ENCODE measurements at regions not wholly inside any gene's neighbourhood (a gene's known extent, or its start where the extent isn't known, plus 50 kb on each side); places are given as distances from the start of the nearest gene placed in this dataset.

DNA sequence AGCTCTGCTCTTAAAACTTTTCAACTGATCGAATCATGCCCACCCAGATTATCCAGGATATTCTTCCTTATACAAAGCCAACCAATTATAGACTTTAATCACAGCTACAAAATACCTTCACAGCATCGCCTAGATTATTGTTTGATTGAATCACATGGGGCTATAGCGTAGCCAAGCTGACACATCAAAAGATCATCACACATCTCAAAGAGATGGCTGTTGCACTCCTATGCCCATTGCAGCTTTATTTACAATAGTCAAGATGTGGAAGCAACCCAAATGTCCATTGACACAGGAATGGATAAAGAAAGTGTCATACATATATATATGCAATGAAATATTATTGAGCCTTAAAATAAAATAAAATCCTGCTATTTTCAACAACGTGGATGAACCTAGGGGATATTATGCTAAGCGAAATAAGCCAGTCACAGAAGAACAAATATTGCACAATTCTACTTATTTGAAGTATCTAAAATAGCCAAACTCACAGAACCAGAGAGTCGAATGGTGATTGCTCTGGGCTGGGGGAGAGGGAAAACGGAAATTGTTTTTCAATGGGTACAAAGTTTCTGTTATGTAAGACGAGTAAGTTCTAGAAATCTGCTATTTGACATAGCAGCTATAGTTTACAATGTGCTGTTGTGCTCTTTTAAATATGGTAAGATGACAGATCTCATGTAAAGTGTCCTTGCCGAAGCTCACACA, 60.9 kb upstream of the ERCC4 start:
- H3K4me3 ChIP-seq (ENCODE audit: extremely low read depth, insufficient read depth, low read length, poor library complexity, severe bottlenecking), result no peak overlapping the region
- no peaks in the 10 kb centered on the region for H3K4me1 ChIP-seq (ENCODE audit: control insufficient read depth, insufficient read depth, low read length, poor library complexity, severe bottlenecking)
- WGBS, 2 experiments (ENCODE audit: insufficient coverage in 2 of 2), result 57 to 100% methylated on average over 2 to 4 of the region's 9 CpGs
- no peak overlapping the region for H3K27ac ChIP-seq (ENCODE audit: low read depth, low read length, severe bottlenecking)
- no peaks in the 10 kb centered on the region for H3K36me3 ChIP-seq (ENCODE audit: control insufficient read depth, insufficient read depth, low read length)
- H3K9me3 ChIP-seq (ENCODE audit: control insufficient read depth, low read length), result no peaks in the 10 kb centered on the region

DNA sequence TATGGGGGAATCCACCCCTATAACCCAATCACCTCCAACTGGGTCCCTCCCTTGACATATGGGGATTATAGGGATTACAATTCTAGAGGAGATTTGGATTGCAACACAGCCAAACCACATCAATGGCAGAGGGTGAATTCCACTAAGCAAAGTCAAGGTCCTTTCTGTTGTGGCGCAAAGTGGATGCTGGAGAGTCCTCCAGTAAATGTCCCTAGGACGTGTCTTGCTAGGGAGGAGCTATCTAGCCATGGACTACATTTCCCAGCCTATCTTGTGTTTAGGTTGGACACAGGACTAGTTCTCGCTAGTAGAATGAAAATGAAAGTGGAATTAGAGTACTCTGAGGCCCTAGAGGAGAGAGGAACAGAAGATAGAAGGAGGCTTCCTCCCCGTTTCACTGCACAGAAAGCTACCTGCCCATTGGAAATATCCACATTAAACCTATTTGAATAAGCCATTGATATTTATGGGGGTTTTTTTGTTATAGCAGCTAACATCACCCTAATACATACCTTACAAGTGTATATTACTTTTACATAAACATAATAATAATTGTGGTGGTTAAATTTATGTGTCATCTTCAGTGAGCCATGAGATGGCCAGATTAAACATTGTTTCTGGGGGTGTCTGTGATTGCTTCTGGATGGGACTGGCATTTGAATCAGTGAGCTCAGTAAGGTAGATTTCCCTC, 56.7 kb upstream of the ERCC4 start:
- WGBS, 2 experiments (ENCODE audit: insufficient coverage in 2 of 2), result 94 to 100% methylated on average over 1 to 2 of the region's 4 CpGs
- Histone ChIP-seq H3K27ac (ENCODE audit: low read depth, low read length, severe bottlenecking) (no peak overlapping the region), H3K4me3 (ENCODE audit: extremely low read depth, insufficient read depth, low read length, poor library complexity, severe bottlenecking) (no peak overlapping the region), H3K36me3 (ENCODE audit: control insufficient read depth, insufficient read depth, low read length) (no peaks in the 10 kb centered on the region), H3K9me3 (ENCODE audit: control insufficient read depth, low read length) (no peaks in the 10 kb centered on the region), H3K4me1 (ENCODE audit: control insufficient read depth, insufficient read depth, low read length, poor library complexity, severe bottlenecking) (no peaks in the 10 kb centered on the region)

DNA sequence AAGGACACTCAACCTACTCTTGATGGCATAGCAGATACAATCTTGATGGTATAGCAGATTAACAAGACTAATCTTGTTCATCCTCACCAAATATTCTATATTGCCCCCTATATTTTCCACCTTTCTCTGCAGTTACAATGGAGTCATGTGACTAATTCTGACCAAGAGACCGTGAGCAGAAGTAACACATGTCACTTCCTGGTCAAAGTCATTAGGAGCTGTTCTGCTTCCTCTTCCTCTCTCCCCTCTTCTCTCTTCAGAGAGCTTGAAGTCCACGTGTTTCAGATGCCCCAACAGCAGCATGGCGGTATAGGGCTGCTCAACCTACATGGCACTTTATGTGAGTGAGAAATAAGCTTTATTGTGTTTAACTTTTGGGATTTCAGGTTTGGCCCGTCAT, 55.3 kb upstream of the ERCC4 start:
- Histone ChIP-seq H3K9me3 (ENCODE audit: control insufficient read depth, low read length) (no peaks in the 10 kb centered on the region), H3K36me3 (ENCODE audit: control insufficient read depth, insufficient read depth, low read length) (no peaks in the 10 kb centered on the region), H3K4me3 (ENCODE audit: extremely low read depth, insufficient read depth, low read length, poor library complexity, severe bottlenecking) (no peak overlapping the region), H3K27ac (ENCODE audit: low read depth, low read length, severe bottlenecking) (no peak overlapping the region), H3K4me1 (ENCODE audit: control insufficient read depth, insufficient read depth, low read length, poor library complexity, severe bottlenecking) (no peaks in the 10 kb centered on the region)
- WGBS, 2 experiments (ENCODE audit: insufficient coverage in 2 of 2), result 70 to 88% methylated on average over 3 of the region's 4 CpGs

DNA sequence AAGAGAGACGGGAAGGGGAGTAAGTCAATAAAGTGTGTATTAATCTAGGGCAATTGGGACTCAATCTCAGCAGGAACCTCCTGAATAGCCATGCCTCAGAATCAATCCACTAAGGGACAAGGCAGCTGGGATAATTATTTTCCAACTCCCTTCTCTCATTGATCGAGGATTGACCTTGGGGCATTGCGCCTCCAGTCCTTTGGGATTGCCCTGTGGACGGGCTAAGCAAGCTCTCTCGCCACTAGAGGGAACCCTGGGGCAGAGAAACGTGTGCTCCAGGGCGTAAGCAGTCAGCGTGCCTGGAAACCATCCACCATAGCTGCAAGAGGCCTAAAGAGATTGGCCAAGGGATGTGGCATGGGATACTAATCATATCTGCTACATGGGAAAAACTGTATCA, 53.9 kb upstream of the ERCC4 start:
- H3K4me1 ChIP-seq (ENCODE audit: control insufficient read depth, insufficient read depth, low read length, poor library complexity, severe bottlenecking), result no peaks in the 10 kb centered on the region
- 34 to 39% methylated on average over 5 to 8 of the region's 8 CpGs for WGBS, 2 experiments (ENCODE audit: insufficient coverage in 2 of 2)
- no peaks in the 10 kb centered on the region for H3K9me3 ChIP-seq (ENCODE audit: control insufficient read depth, low read length)
- H3K27ac ChIP-seq (ENCODE audit: low read depth, low read length, severe bottlenecking), result no peak overlapping the region
- no peaks in the 10 kb centered on the region for H3K36me3 ChIP-seq (ENCODE audit: control insufficient read depth, insufficient read depth, low read length)
- H3K4me3 ChIP-seq (ENCODE audit: extremely low read depth, insufficient read depth, low read length, poor library complexity, severe bottlenecking), result no peak overlapping the region
